ENCODE measurements at regions not wholly inside any gene's neighbourhood (a gene's known extent, or its start where the extent isn't known, plus 50 kb on each side); places are given as distances from the start of the nearest gene placed in this dataset.

DNA sequence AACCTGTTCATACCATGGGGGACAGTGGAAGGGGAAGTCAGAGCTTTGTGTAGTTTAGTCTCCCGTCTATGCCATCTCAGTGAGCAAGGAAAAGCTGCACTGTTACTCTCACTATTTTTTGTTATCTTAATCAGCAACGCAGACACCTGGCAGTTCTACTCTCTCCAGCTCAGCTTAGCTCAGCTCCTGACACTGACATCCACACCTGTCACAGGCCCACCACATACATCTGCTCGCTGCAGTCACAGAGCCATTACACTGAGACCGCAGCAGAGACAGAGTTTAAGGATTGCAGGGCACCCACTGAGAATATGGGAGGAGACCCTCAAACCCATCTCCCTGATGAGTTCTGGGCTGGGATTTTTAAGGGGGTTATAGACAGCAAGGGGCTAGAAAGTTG lies 257.3 kb upstream of the AKR1E2 start:
- TF ChIP-seq, protein P1, sequence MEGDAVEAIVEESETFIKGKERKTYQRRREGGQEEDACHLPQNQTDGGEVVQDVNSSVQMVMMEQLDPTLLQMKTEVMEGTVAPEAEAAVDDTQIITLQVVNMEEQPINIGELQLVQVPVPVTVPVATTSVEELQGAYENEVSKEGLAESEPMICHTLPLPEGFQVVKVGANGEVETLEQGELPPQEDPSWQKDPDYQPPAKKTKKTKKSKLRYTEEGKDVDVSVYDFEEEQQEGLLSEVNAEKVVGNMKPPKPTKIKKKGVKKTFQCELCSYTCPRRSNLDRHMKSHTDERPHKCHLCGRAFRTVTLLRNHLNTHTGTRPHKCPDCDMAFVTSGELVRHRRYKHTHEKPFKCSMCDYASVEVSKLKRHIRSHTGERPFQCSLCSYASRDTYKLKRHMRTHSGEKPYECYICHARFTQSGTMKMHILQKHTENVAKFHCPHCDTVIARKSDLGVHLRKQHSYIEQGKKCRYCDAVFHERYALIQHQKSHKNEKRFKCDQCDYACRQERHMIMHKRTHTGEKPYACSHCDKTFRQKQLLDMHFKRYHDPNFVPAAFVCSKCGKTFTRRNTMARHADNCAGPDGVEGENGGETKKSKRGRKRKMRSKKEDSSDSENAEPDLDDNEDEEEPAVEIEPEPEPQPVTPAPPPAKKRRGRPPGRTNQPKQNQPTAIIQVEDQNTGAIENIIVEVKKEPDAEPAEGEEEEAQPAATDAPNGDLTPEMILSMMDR (IDR thresholded peaks at IDR 0.05; ENCODE audit: insufficient read depth, low read length, poor library complexity, severe bottlenecking): no peak
- TF ChIP-seq EZH2phosphoT487 (conservative IDR thresholded peaks at IDR 0.05; ENCODE audit: low read length): no peak
